Mucosa of gallbladder (tissue), 1 donor: ENCODE measurements at regions not wholly inside any gene's neighbourhood (a gene's known extent, or its start where the extent isn't known, plus 50 kb on each side); places are given as distances from the start of the nearest gene placed in this dataset.

Experiments used
- DNase-seq: peaks from one replicate; pipeline ENCODE4 v3.0.0-alpha.2; 2020; ENCODE audit warnings: low spot score
- donor health status: DM: no; HTN: no; CAD: no.

DNA sequence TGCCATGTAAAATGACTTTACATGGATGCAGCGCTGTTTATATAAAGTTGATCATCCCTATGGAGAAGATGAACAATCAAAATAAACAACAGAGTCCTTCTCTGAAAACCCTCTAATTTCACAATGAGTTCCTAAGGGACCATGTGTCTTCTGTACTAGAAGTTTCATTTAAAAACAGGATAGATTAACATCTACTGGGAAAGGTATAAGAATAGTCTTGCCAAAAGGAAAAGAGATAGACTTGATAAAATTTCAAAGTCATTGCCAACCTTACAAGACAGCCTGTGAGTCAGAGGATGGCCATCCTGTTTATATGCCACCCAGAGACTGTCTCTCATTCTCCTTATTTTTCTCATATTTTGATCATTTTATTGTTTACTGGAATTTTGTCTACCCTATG lies 367.1 kb upstream of the PDE4D start:
- no peak for DNase-seq

GRCh38 chr5:60259730-60260129 lies 366.2 kb upstream of the PDE4D start:
- DNase-seq = no peak

DNA sequence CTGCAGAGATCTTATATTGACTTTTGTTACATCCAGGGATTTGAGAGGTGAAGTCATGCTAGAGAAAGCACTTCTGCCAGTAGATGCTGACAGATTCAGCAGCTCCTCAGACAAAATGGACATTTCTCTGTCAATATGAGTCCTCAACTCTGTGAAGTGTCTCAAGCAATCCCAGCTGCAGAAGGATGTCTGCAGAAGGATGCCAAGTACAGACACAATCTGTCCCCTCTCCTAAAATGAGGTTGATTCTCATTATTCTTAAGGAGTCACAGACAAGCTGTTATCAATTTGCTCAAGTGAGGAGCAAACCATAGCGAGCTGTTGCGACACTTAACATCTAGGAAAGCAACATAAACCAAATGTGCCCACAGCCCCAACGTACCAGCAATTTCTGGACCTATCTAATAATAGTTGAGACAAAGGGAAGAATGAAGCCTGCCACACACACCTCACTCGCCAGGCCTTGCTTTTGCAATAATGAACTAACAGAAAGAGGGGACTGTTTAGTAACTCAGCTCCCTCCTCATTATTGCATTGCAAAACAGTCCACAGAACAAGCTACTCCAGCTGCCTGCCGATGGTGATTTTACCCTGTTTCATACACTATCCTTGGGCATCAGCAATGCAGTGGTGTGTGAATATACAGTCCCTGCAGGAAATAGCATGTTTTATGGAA lies 364.2 kb upstream of the PDE4D start:
- no peak for DNase-seq

- no peak for DNase-seq
These were observed 363.0 kb upstream of the PDE4D start for GRCh38 chr5:60256546-60256945.

- DNase-seq = no peak
These were observed 355.4 kb upstream of the PDE4D start for GRCh38 chr5:60248901-60249300.

GRCh38 chr5:60243713-60244112 lies 350.2 kb upstream of the PDE4D start:
- no peak for DNase-seq

GRCh38 chr5:60232036-60232795 lies 338.7 kb upstream of the PDE4D start:
- no peak for DNase-seq

DNA sequence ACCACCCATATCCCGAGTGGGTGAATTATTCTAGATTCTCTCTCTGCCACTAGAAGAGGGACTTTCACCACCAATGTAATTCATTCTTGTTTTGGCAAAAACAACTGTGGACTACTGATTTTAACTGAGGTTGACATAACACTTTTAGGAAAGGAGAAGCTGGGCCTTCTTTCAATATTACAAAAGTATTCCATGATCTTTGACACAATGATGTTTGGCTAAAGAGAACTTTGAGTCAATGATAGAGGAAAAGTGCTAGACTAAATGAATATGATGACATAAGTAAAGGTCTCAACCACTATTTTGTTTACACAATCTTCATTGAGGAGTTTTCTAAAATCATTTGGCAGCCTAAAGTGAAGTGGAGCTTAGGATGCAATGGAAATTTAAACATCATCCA lies 336.9 kb upstream of the PDE4D start:
- no peak for DNase-seq

GRCh38 chr5:60229691-60230185 lies 336.2 kb upstream of the PDE4D start:
- no peak for DNase-seq

DNA sequence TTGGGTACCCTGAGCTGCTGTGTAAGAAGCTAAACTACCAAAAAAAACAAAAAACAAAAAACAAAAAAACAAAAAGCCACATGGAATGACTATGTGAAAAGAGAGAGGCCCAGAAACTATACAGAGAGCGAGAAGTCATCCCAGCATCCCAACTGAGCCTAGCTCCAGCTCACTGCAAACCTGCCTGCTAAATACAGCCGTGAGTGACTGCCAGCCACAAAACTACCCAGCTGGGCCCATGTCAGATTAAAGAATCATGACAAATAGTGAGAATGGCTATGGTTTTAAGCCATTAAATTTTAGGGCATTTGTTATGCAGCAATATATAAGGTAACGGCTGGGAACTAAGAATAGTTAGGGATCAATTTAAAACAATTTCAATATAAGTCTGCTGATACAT lies 335.1 kb upstream of the PDE4D start:
- DNase-seq = no peak

GRCh38 chr5:60226128-60226527 lies 332.6 kb upstream of the PDE4D start:
- no peak for DNase-seq

DNA sequence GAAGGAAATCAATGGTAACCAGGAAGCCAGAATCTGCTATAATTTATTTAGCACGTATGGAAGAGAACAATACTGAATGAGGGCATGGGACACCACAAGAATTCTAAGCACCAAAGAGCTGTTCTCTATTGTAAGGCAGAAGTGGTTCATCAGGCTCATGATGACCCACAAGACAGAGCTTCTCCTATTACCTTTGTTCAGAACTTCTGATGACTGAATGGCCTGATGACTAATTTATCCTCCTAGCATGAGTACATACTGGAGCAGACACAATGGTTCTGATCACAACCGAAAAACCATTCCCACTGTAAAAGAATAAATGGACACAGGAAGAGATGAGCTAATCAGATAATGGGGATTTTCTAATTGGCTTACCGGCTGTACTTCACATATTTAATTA lies 329.8 kb upstream of the PDE4D start:
- DNase-seq = no peak

DNA sequence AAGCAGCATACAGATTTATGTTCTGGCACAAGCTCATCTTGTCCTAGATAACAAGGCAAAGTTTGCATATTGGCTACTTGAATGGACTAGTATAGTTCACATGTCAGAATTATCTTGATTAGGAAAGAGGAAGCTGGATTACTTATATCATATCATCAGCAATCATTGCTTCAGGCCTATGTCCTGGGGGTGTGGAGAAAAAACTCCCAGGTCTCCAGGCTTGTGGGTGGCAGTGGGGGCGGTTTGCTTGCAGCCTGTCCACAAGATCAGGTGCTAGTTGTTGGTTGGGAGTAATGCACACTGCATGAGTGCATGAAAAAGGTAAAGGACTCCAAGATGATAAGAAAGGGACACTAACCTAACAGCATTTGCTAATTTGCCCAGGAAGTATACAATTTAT lies 326.4 kb upstream of the PDE4D start:
- no peak for DNase-seq

DNA sequence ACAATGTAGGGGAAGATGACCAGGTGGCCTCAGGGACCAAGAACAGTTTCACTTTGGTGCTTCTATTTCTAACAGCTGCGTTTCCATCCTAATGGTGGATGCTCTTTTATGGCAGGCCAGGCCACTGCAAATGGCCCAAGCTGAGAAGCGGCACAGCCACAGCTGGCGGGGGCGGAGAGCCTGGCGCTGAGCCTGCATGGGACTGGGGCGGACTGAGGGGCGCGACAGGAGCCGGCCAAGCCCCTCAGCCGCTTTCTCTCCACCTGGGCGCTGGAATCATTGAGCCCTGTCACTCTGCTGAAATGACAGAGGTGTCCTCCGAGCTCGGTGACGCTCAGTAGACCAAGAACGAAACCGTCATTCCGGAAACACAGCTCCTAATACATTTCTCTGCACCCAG lies 317.3 kb upstream of the PDE4D start:
- no peak for DNase-seq

DNA sequence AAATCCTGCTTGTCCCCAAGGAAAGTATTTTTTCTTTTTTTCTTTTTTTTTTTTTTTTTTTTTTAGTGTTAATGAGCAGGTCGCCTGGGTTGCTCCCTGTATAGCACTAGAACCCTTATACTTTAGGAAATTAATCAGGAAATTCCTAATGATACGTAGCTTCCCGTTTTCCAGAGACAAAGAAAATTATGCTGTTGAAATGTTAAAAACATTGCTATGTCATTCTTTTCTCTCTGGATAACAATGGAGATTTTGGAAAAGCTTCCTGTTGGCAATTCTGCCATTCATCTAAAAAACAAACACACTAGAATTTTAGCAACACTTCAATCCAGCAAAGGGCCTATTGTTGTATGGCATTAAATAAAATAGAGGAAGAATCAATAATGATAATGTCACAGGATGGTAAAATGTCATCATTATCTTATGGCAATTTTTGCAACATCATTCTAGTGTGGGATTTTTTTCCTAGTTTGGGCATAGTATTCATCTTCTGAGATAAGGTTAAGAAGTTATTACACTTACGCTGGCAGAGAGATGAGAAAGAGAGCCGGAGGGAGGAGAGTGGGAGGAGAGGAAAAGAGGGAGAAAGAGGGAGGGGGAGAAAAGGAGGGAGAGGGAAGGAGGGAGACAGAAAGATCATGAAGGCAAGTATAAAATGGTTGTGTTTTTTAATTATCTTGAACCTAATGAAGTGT lies 315.8 kb upstream of the PDE4D start:
- DNase-seq = no peak

DNA sequence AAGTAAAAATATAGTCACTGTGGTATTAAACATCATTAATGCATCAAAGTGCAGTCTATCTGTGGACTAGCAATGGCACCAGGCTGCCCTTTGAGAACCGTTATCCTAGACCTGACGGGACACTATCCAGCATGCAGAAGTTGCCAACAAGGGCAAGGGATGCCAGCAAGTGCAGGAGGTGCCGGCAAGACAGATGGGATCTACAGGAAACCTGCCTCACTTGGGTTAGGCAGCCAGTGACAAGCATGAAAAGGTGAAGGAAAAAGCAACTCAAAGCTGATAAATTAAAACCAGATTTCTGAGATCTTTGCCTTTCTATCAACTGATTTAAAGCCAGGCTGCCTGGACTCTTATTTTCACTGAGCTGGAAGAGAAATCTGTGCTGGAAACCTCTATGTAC lies 315.2 kb upstream of the PDE4D start:
- DNase-seq = no peak

GRCh38 chr5:60207040-60207439 lies 313.5 kb upstream of the PDE4D start:
- no peak for DNase-seq

GRCh38 chr5:60206234-60206633 lies 312.7 kb upstream of the PDE4D start:
- no peak for DNase-seq

DNA sequence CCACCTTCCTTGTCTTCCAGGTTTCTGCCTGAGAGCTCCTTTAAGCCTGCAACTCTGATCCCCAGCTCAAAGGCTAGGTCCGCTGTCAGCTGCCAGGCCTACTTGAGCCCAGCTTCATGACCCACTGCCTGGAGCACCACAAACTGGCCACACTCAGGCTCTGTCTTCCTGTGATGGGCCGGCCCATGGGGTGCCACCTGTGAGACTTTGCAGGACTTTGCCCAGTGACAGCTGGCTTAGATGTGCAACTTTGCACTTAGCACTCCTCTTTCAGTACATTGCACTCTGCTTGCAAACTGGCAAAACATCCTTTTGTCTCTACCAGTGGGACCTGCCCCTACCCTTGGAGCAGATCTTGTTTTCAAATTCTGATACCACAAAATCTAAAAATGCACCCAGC lies 311.5 kb upstream of the PDE4D start:
- DNase-seq = no peak

DNA sequence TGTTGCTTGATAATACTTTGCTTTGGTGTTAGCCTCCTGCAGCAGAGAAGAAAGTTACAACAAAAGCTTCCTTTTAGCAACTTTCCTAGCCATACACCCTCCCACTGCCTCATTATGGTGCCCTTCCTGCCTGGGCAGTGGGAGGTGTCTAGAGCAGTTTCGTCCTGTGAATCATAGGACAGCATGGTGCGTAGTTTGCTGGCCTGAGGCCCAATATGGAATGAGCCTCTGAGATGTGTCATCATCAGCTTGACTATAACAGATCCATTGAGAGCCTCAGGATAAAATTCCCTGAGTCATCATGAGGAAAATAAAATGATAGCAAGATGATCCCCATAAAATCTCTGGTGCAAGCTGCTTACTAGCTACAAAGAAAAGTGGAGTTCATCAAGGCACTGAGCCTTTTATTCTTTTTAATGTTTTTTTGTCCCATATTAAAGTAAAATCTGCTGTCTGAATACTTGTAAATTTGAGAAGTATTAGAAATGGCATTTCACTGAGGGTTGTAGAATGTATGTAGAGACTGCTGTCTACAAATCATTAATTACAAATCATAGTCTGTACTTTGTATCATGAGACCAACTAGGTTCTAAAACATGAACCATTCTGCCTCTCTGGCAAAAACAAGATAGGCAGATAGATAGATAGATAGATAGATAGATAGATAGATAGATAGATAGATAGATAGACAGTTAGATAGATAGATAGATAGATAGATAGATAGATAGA lies 303.0 kb upstream of the PDE4D start:
- no peak for DNase-seq

DNA sequence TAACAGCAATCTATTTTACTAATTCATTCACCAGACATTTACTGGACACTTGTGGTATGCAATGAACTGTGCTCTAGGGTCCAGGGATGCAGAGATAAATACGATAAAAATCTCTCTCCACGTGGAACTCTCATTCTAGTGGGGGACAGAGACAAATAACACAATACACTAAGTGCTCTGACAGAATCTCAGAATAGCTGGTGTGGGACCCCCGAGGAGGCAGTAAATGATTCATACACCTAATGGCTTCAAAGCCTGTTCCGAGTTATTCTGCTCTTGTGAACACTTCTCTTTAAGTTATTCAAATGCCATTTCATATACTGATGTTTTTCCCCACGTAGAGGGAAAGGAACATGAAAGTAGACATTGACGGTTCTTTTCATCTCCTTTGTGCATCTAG lies 302.0 kb upstream of the PDE4D start:
- no peak for DNase-seq

DNA sequence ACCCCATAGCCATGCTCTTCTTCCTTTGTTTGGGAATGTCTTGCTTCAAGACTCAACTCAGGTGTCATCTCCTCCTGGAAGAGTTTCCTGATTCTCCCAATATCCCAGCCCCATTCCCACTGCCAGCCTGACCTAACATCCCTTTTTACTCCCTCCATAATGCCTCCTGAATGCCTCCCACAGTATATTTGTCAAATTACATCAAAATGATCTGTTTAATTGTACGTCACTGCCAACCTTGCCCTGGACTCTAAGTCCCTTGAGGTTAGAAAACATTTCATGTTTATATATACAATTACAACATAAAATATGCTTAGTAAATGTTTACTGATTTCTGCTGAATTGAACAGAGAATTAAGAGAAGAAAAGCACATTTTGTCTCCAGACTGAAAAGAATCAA lies 301.6 kb upstream of the PDE4D start:
- no peak for DNase-seq
